Naive thymus-derived CD4-positive, alpha-beta T cell (primary cell): ENCODE measurements at regions not wholly inside any gene's neighbourhood (a gene's known extent, or its start where the extent isn't known, plus 50 kb on each side); places are given as distances from the start of the nearest gene placed in this dataset.

Experiments used
- ATAC-seq: fragments of 150-1000 bp; cut with Tn5 transposase; 2 replicates; pipeline ENCODE4 v1.10.0; 2021; ENCODE audit warnings: mild to moderate bottlenecking, moderate library complexity
- CTCF ChIA-PET: fragments of 350-600 bp; sonication (Branson Sonifier 250); formaldehyde crosslinking; loops from one replicate; lab custom pipeline; 2021; ENCODE audit warnings: antibody characterized with exemption; lab: Charles Lee
- POLR2A ChIA-PET: fragments of 350-600 bp; sonication (Branson Sonifier 250); formaldehyde crosslinking; loops from one replicate; lab custom pipeline; 2021; ENCODE audit warnings: antibody characterized with exemption, inconsistent platforms; lab: Charles Lee
- DNase-seq, 9 donors: peaks; one replicate each; pipeline versions ENCODE4 v3.0.0 to v3.0.0-alpha.2; 2020 to 2022; ENCODE audit warnings: mixed read lengths in 1 of 9
- H3K27ac ChIP-seq: one replicate; pipeline ENCODE4 v1.7.0; 2013; ENCODE audit warnings: mild to moderate bottlenecking, low read depth, low read length, moderate library complexity
- H3K27me3 ChIP-seq, 2 donors: one replicate each; pipeline ENCODE4 v1.7.0; 2013; ENCODE audit warnings: low read length in 2 of 2, mild to moderate bottlenecking in 2 of 2, moderate library complexity in 2 of 2; ENCODE audit not compliant: control insufficient read depth in 2 of 2, insufficient read depth in 2 of 2
- H3K36me3 ChIP-seq, 3 experiments: 1 replicate in 2 of 3; 2 replicates in 1 of 3; pipeline ENCODE4 v1.7.0; 2013; ENCODE audit warnings: low read length in 3 of 3, mild to moderate bottlenecking in 3 of 3, moderate library complexity in 1 of 3; ENCODE audit not compliant: insufficient read depth in 3 of 3, control insufficient read depth in 2 of 3
- H3K4me1 ChIP-seq, 2 donors: one replicate each; pipeline ENCODE4 v1.7.0; 2013; ENCODE audit warnings: low read length in 2 of 2, mild to moderate bottlenecking in 2 of 2, moderate library complexity in 1 of 2; ENCODE audit not compliant: control insufficient read depth in 2 of 2, insufficient read depth in 2 of 2
- H3K4me3 ChIP-seq: 2 replicates; pipeline ENCODE4 v1.7.0; 2013; ENCODE audit warnings: mild to moderate bottlenecking, low read length
- H3K9me3 ChIP-seq, 3 experiments: 1 replicate in 2 of 3; 2 replicates in 1 of 3; pipeline ENCODE4 v1.7.0; 2013; ENCODE audit warnings: low read length in 3 of 3; ENCODE audit not compliant: control insufficient read depth in 2 of 3
- H3K27ac Mint-ChIP-seq, 9 donors: one replicate each; pipeline ENCODE4 v1.8.0; 2020 to 2022; ENCODE audit warnings: mixed read lengths in 9 of 9, mild to moderate bottlenecking in 8 of 9, moderate library complexity in 5 of 9, inconsistent platforms in 2 of 9
- H3K27me3 Mint-ChIP-seq, 5 donors: one replicate each; pipeline ENCODE4 v1.8.0; 2021 to 2022; ENCODE audit warnings: mixed read lengths in 5 of 5, mild to moderate bottlenecking in 1 of 5
- H3K36me3 Mint-ChIP-seq, 5 donors: one replicate each; pipeline ENCODE4 v1.8.0; 2020 to 2022; ENCODE audit warnings: mixed read lengths in 5 of 5, mild to moderate bottlenecking in 3 of 5, inconsistent platforms in 1 of 5
- H3K4me1 Mint-ChIP-seq, 7 donors: one replicate each; pipeline ENCODE4 v1.8.0; 2020 to 2022; ENCODE audit warnings: mixed read lengths in 7 of 7, mild to moderate bottlenecking in 3 of 7, inconsistent platforms in 1 of 7
- H3K4me3 Mint-ChIP-seq, 10 donors: one replicate each; pipeline ENCODE4 v1.8.0; 2020 to 2022; ENCODE audit warnings: mild to moderate bottlenecking in 10 of 10, mixed read lengths in 10 of 10, moderate library complexity in 6 of 10, inconsistent platforms in 2 of 10
- H3K9me3 Mint-ChIP-seq, 11 donors: one replicate each; pipeline ENCODE4 v1.8.0; 2020 to 2022; ENCODE audit warnings: mixed read lengths in 11 of 11, mild to moderate bottlenecking in 4 of 11, inconsistent platforms in 1 of 11, moderate library complexity in 1 of 11
- intact Hi-C, 2 donors: fragments of 100-400 bp; cut with micrococcal nuclease; formaldehyde crosslinking; loops; one replicate each; pipeline ENCODE4 v1.15.1; 2023

DNA sequence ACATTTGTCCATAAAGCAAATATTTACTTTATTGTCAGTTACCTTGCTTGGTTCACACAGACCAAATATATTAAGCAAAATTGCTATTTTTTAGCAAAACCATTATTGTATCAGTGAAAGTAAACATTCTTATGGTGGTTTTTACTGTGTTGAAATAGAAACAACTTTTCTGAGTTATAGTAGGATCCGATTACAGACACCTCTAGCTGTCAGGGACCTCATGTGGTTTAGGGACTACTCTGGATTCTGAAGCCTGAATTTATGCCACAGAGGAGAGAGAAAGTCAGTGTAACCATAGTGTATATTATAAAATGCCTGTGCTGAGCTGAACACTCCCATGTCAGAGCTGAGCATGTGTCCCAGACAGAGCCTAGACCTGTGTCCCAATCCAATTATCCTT lies 287.5 kb downstream of the FLRT2 start:
- H3K4me1 Mint-ChIP-seq = peaks cover 0 to 4% (median 0%) of the 10 kb centered on the region in 7 donors
- Histone ChIP-seq H3K27ac (no peak overlapping the region), H3K9me3 (no peaks in the 10 kb centered on the region), H3K27me3 (no peaks in the 10 kb centered on the region), H3K36me3 (no peaks in the 10 kb centered on the region), H3K4me1 (no peaks in the 10 kb centered on the region), H3K4me3 (no peak overlapping the region)
- no peak overlapping the region for H3K4me3 Mint-ChIP-seq
- peaks cover 0 to 3% (median 0%) of the 10 kb centered on the region in 5 donors for H3K27me3 Mint-ChIP-seq
- intact Hi-C loops = no loop called here
- ChIA-PET CTCF (interaction anchor here (0.6 kb wide), 1 partner anchor 148 kb away, joined by 3 read pairs; no protein-coding TSS in a partner anchor), POLR2A (no interaction called here)
- ATAC-seq (no peak), DNase-seq (no peak)
- peaks cover 0 to 3% (median 0%) of the 10 kb centered on the region in 11 donors for H3K9me3 Mint-ChIP-seq
- H3K27ac Mint-ChIP-seq = no peak overlapping the region
- H3K36me3 Mint-ChIP-seq = no peaks in the 10 kb centered on the region

- Mint-ChIP-seq H3K36me3 (no peaks in the 10 kb centered on the region), H3K27ac (no peak overlapping the region), H3K9me3 (peaks cover 0 to 4% (median 0%) of the 10 kb centered on the region in 11 donors), H3K4me3 (peak overlapping the region in 1 of 10 donors; percentile 9), H3K4me1 (peaks cover 0 to 5% (median 0%) of the 10 kb centered on the region in 7 donors), H3K27me3 (peaks cover 0 to 3% (median 0%) of the 10 kb centered on the region in 5 donors)
- ChIA-PET CTCF (no interaction called here), POLR2A (no interaction called here)
- Histone ChIP-seq H3K4me1 (no peaks in the 10 kb centered on the region), H3K9me3 (no peaks in the 10 kb centered on the region), H3K36me3 (no peaks in the 10 kb centered on the region), H3K27me3 (no peaks in the 10 kb centered on the region), H3K4me3 (no peak overlapping the region), H3K27ac (no peak overlapping the region)
- ATAC-seq (no peak), DNase-seq (no peak)
- intact Hi-C loops = no loop called here
These were observed 283.1 kb downstream of the FLRT2 start for GRCh38 chr14:85813040-85813439.

DNA sequence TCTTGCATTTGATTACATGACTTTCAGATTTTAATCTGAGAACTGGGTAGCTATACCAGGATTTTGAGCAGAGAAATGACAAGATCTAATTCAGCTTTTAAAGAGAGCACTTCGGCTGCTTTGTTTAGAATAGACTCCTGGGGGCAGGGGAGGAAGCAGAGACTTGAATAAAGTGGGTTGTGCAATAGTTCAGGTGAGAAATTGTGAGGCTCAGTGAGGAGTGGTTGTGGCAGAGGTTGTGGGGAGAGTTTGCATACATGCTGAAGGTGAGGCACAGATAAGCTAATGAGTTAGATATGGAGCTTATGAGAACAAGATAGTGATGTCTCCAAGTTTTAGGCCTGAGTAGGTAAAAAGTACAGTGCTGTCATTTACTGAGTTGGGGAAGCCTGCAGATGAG lies 281.4 kb downstream of the FLRT2 start:
- H3K4me3 Mint-ChIP-seq = no peak overlapping the region
- intact Hi-C loops = no loop called here
- ChIA-PET CTCF (interaction anchor here (0.7 kb wide), 2 partner anchors 1493 to 1606 kb away, joined by 3 to 6 read pairs; no protein-coding TSS in a partner anchor), POLR2A (no interaction called here)
- no peak overlapping the region for H3K27ac Mint-ChIP-seq
- H3K27me3 Mint-ChIP-seq = peaks cover 0 to 3% (median 0%) of the 10 kb centered on the region in 5 donors
- ATAC-seq = no peak
- Histone ChIP-seq H3K4me3 (no peak overlapping the region), H3K36me3 (no peaks in the 10 kb centered on the region), H3K9me3 (no peaks in the 10 kb centered on the region), H3K27me3 (no peaks in the 10 kb centered on the region), H3K27ac (no peak overlapping the region), H3K4me1 (no peaks in the 10 kb centered on the region)
- no peak for DNase-seq
- peaks cover 0 to 5% (median 0%) of the 10 kb centered on the region in 7 donors for H3K4me1 Mint-ChIP-seq
- peaks cover 0 to under 1% (median 0%) of the 10 kb centered on the region in 5 donors for H3K36me3 Mint-ChIP-seq
- H3K9me3 Mint-ChIP-seq = peaks cover 0 to 8% (median 4%) of the 10 kb centered on the region in 11 donors

GRCh38 chr14:85799668-85800067 lies 269.7 kb downstream of the FLRT2 start:
- H3K9me3 Mint-ChIP-seq = peaks cover 0 to 9% (median 2%) of the 10 kb centered on the region in 11 donors
- no peaks in the 10 kb centered on the region for H3K27me3 ChIP-seq
- H3K4me1 Mint-ChIP-seq = no peaks in the 10 kb centered on the region
- H3K27ac Mint-ChIP-seq = no peak overlapping the region
- no peaks in the 10 kb centered on the region for H3K4me1 ChIP-seq
- POLR2A ChIA-PET = no interaction called here
- CTCF ChIA-PET = no interaction called here
- H3K27ac ChIP-seq = no peak overlapping the region
- peaks cover 0 to 4% (median 0%) of the 10 kb centered on the region in 5 donors for H3K36me3 Mint-ChIP-seq
- H3K27me3 Mint-ChIP-seq = peaks cover 0 to 4% (median 0%) of the 10 kb centered on the region in 5 donors
- H3K4me3 Mint-ChIP-seq = no peak overlapping the region
- intact Hi-C loops = no loop called here
- no peaks in the 10 kb centered on the region for H3K9me3 ChIP-seq
- DNase-seq = no peak
- no peak overlapping the region for H3K4me3 ChIP-seq
- H3K36me3 ChIP-seq = no peaks in the 10 kb centered on the region
- ATAC-seq = no peak

DNA sequence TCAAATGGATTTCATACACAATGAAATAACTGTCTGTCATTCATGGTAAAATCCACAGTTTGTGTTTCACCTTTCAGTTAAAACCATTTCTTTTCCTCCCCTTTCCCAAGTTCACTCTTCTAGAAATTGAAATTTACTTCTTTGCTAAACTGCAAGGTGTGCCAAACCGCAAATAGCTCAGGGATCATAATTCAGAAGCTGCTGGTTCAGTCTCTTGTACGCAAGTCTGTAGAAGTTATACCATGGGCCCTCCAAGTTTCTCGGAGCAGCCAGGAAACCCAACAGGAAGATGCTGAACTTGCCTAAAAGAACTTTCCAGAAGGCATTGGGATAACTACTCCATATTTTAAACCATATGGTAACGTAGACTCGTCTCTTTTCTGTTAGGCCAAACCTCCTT lies 268.9 kb downstream of the FLRT2 start:
- Histone ChIP-seq H3K9me3 (no peaks in the 10 kb centered on the region), H3K27me3 (no peaks in the 10 kb centered on the region), H3K27ac (no peak overlapping the region), H3K4me3 (no peak overlapping the region), H3K36me3 (no peaks in the 10 kb centered on the region), H3K4me1 (no peaks in the 10 kb centered on the region)
- Mint-ChIP-seq H3K27ac (no peak overlapping the region), H3K36me3 (peaks cover 0 to 4% (median 0%) of the 10 kb centered on the region in 5 donors), H3K4me1 (no peaks in the 10 kb centered on the region), H3K9me3 (peaks cover 0 to 3% (median under 1%) of the 10 kb centered on the region in 11 donors), H3K4me3 (no peak overlapping the region), H3K27me3 (peaks cover 0 to 4% (median 0%) of the 10 kb centered on the region in 5 donors)
- CTCF ChIA-PET = interaction anchor here (0.5 kb wide), 1 partner anchor 257 kb away, joined by 3 read pairs; no protein-coding TSS in a partner anchor
- POLR2A ChIA-PET = no interaction called here
- intact Hi-C loops = no loop called here
- DNase-seq (no peak), ATAC-seq (no peak)

DNA sequence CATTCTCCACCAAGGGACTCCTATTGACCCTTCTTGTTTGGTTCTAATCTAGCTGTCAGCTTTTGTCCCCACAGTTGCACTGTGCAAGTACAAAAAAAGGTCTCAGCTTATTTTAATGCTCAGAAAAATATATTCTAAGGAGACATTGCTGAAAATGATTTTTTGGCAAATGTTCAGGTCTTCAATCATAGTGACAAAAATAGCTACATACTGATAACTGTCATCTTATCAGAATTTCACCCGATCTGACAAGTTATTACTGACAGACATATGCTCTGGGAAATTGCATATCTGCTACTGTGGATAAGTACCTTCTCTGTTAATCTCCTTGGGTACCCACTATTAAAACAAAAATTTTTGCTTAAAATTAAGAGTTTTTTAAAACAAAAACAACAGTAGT lies 263.6 kb downstream of the FLRT2 start:
- Histone ChIP-seq H3K27me3 (no peaks in the 10 kb centered on the region), H3K36me3 (no peaks in the 10 kb centered on the region), H3K27ac (no peak overlapping the region), H3K4me3 (no peak overlapping the region), H3K4me1 (no peaks in the 10 kb centered on the region), H3K9me3 (no peaks in the 10 kb centered on the region)
- ATAC-seq (no peak), DNase-seq (no peak)
- peaks cover 0 to 18% (median 11%) of the 10 kb centered on the region in 7 donors for H3K4me1 Mint-ChIP-seq
- H3K4me3 Mint-ChIP-seq = no peak overlapping the region
- H3K27ac Mint-ChIP-seq = no peak overlapping the region
- ChIA-PET POLR2A (no interaction called here), CTCF (no interaction called here)
- intact Hi-C loops = no loop called here
- peaks cover 0 to 4% (median 0%) of the 10 kb centered on the region in 5 donors for H3K36me3 Mint-ChIP-seq
- H3K9me3 Mint-ChIP-seq = peaks cover 0 to 5% (median 0%) of the 10 kb centered on the region in 11 donors
- peaks cover 0 to 4% (median 0%) of the 10 kb centered on the region in 5 donors for H3K27me3 Mint-ChIP-seq

GRCh38 chr14:85789506-85789905 lies 259.6 kb downstream of the FLRT2 start:
- H3K27ac ChIP-seq = no peak overlapping the region
- ATAC-seq (no peak), DNase-seq (no peak)
- H3K9me3 ChIP-seq = no peaks in the 10 kb centered on the region
- H3K36me3 ChIP-seq = no peaks in the 10 kb centered on the region
- peaks cover 0 to 5% (median 0%) of the 10 kb centered on the region in 11 donors for H3K9me3 Mint-ChIP-seq
- no peaks in the 10 kb centered on the region for H3K4me1 ChIP-seq
- H3K4me3 Mint-ChIP-seq = peak overlapping the region in 1 of 10 donors; percentile 3
- H3K27me3 ChIP-seq = no peaks in the 10 kb centered on the region
- H3K4me3 ChIP-seq = no peak overlapping the region
- peaks cover 0 to 18% (median 11%) of the 10 kb centered on the region in 7 donors for H3K4me1 Mint-ChIP-seq
- ChIA-PET POLR2A (no interaction called here), CTCF (no interaction called here)
- H3K27me3 Mint-ChIP-seq = peaks cover 0 to 4% (median 0%) of the 10 kb centered on the region in 5 donors
- no peaks in the 10 kb centered on the region for H3K36me3 Mint-ChIP-seq
- no peak overlapping the region for H3K27ac Mint-ChIP-seq
- intact Hi-C loops = no loop called here
